Panc1 (cell line): ENCODE measurements at regions not wholly inside any gene's neighbourhood (a gene's known extent, or its start where the extent isn't known, plus 50 kb on each side); places are given as distances from the start of the nearest gene placed in this dataset.

Source experiments
- ATAC-seq: fragments of 200-7000 bp; cut with Tn5 transposase; 2 replicates; pipeline ENCODE4 v1.9.1; 2020; ENCODE audit warnings: mild to moderate bottlenecking, moderate library complexity
- BruUV-seq: library from RNA; stranded (reverse); fragments of 400-500 nt; replicated peaks from 2 replicates; lab custom pipeline; 2021; lab: Mats Ljungman, UMichigan
- CTCF ChIA-PET: fragments of 300-600 bp; sonication (Branson Sonifier 250); formaldehyde crosslinking; loops from one replicate; lab custom pipeline; 2022; ENCODE audit warnings: antibody characterized with exemption; lab: Charles Lee
- POLR2A ChIA-PET: fragments of 300-600 bp; sonication (Branson Sonifier 250); formaldehyde crosslinking; loops from one replicate; lab custom pipeline; 2022; ENCODE audit warnings: antibody characterized with exemption; lab: Charles Lee
- DNase-seq: peaks from one replicate; pipeline ENCODE4 v3.0.0-alpha.2; 2010; ENCODE audit warnings: low read depth, low spot score
- H3K27ac ChIP-seq: 2 replicates; pipeline ENCODE4 v1.5.1; 2011; ENCODE audit warnings: mild to moderate bottlenecking, low read length, inconsistent platforms
- H3K27me3 ChIP-seq: fragments of 200-500 bp; sonication (Bioruptor generic); 2 replicates; pipeline ENCODE4 v1.6.0; 2014; ENCODE audit warnings: low read length, inconsistent platforms; ENCODE audit not compliant: control insufficient read depth, insufficient read depth
- H3K36me3 ChIP-seq: fragments of 200-500 bp; sonication (Bioruptor generic); 2 replicates; pipeline ENCODE4 v1.5.1; 2014; ENCODE audit warnings: inconsistent platforms, mild to moderate bottlenecking, low read length, moderate library complexity; ENCODE audit not compliant: control insufficient read depth, insufficient read depth
- H3K4me1 ChIP-seq: 2 replicates; pipeline ENCODE4 v1.5.1; 2011; ENCODE audit warnings: inconsistent platforms, mild to moderate bottlenecking, low read length, moderate library complexity; ENCODE audit not compliant: control insufficient read depth, insufficient read depth
- H3K4me3 ChIP-seq, 2 experiments: 2 replicates each; pipeline ENCODE4 v1.5.1; 2011 to 2012; ENCODE audit warnings: low read depth in 2 of 2, low read length in 2 of 2, mild to moderate bottlenecking in 2 of 2, inconsistent platforms in 1 of 2, moderate library complexity in 1 of 2
- H3K9me3 ChIP-seq: fragments of 200-500 bp; sonication (Bioruptor generic); 2 replicates; pipeline ENCODE4 v1.5.1; 2014; ENCODE audit warnings: low read depth, mild to moderate bottlenecking, inconsistent platforms, low read length, moderate library complexity; ENCODE audit not compliant: control insufficient read depth, insufficient read depth
- POLR2AphosphoS5 ChIP-seq: IDR thresholded peaks from 2 replicates; pipeline ENCODE4 v1.6.1; 2012; ENCODE audit warnings: mild to moderate bottlenecking, low read depth, low read length, moderate library complexity
- SIN3A ChIP-seq: IDR thresholded peaks from 2 replicates; pipeline ENCODE4 v1.6.1; 2012; ENCODE audit warnings: low read depth, mild to moderate bottlenecking, low read length, moderate library complexity, borderline replicate concordance; ENCODE audit not compliant: insufficient read depth
- TCF7L2 ChIP-seq: IDR thresholded peaks from 2 replicates; pipeline ENCODE4 v1.6.1; 2011; ENCODE audit warnings: mild to moderate bottlenecking, low read depth, low read length, inconsistent platforms
- in situ Hi-C: cut with HindIII; loops from 2 replicates; pipeline ENCODE4 v1.10.0; 2016; ENCODE audit warnings: low sequenced_read_pairs, low pct_unique_long_range_greater_than_20kb
- intact Hi-C: fragments of 100-400 bp; cut with micrococcal nuclease; formaldehyde crosslinking; loops from one replicate; pipeline ENCODE4 v1.10.0; 2022; ENCODE audit not compliant: unreplicated experiment
- TF ChIP-seq, protein P1 (sequence below), 2 experiments: IDR thresholded peaks; 2 replicates each; pipeline ENCODE4 v1.6.1; 2011 to 2012; ENCODE audit warnings: low read depth in 2 of 2, control low read depth in 1 of 2, low read length in 1 of 2, mild to moderate bottlenecking in 1 of 2, moderate library complexity in 1 of 2; ENCODE audit not compliant: insufficient read depth in 1 of 2
- TF ChIP-seq, protein P2 (sequence below): fragments of 450-650 bp; IDR thresholded peaks from 2 replicates; pipeline ENCODE4 v1.5.1; 2017; ENCODE audit warnings: mild to moderate bottlenecking

DNA sequence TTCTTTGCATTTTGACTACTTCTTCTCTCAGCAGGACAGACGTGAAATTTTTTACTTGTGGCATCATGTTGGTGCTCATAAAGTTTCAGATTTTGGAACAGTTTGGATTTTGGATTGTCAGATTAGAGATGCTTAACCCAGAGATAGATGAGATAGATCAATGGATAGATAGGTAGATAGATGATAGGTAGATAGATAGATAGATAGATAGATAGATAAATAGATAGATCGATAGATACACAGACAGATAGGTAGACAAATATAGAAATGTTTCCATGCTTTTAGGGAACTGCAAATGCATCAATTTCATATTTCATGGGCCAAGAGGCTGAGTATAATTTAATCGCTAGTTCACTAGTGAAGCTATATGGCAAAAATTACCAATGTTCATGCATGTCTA is 981.5 kb upstream of the ADGRB3 start:
- Histone ChIP-seq H3K9me3 (no peaks in the 10 kb centered on the region), H3K27ac (no peak overlapping the region), H3K4me1 (no peaks in the 10 kb centered on the region), H3K27me3 (no peaks in the 10 kb centered on the region), H3K36me3 (no peaks in the 10 kb centered on the region), H3K4me3 (no peak overlapping the region)
- ATAC-seq (no peak), DNase-seq (no peak)
- intact Hi-C loops (no loop called here), in situ Hi-C loops (no loop called here)
- ChIA-PET POLR2A (no interaction called here), CTCF (no interaction called here)
- TF ChIP-seq, protein P1, sequence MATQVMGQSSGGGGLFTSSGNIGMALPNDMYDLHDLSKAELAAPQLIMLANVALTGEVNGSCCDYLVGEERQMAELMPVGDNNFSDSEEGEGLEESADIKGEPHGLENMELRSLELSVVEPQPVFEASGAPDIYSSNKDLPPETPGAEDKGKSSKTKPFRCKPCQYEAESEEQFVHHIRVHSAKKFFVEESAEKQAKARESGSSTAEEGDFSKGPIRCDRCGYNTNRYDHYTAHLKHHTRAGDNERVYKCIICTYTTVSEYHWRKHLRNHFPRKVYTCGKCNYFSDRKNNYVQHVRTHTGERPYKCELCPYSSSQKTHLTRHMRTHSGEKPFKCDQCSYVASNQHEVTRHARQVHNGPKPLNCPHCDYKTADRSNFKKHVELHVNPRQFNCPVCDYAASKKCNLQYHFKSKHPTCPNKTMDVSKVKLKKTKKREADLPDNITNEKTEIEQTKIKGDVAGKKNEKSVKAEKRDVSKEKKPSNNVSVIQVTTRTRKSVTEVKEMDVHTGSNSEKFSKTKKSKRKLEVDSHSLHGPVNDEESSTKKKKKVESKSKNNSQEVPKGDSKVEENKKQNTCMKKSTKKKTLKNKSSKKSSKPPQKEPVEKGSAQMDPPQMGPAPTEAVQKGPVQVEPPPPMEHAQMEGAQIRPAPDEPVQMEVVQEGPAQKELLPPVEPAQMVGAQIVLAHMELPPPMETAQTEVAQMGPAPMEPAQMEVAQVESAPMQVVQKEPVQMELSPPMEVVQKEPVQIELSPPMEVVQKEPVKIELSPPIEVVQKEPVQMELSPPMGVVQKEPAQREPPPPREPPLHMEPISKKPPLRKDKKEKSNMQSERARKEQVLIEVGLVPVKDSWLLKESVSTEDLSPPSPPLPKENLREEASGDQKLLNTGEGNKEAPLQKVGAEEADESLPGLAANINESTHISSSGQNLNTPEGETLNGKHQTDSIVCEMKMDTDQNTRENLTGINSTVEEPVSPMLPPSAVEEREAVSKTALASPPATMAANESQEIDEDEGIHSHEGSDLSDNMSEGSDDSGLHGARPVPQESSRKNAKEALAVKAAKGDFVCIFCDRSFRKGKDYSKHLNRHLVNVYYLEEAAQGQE (IDR thresholded peaks at IDR 0.05; ENCODE audit: insufficient read depth in 1 of 2, low read depth in 2 of 2, low read length in 1 of 2), result no peak
- no peak for TF ChIP-seq POLR2AphosphoS5
- TF ChIP-seq, protein P2, sequence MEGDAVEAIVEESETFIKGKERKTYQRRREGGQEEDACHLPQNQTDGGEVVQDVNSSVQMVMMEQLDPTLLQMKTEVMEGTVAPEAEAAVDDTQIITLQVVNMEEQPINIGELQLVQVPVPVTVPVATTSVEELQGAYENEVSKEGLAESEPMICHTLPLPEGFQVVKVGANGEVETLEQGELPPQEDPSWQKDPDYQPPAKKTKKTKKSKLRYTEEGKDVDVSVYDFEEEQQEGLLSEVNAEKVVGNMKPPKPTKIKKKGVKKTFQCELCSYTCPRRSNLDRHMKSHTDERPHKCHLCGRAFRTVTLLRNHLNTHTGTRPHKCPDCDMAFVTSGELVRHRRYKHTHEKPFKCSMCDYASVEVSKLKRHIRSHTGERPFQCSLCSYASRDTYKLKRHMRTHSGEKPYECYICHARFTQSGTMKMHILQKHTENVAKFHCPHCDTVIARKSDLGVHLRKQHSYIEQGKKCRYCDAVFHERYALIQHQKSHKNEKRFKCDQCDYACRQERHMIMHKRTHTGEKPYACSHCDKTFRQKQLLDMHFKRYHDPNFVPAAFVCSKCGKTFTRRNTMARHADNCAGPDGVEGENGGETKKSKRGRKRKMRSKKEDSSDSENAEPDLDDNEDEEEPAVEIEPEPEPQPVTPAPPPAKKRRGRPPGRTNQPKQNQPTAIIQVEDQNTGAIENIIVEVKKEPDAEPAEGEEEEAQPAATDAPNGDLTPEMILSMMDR, result no peak
- TF ChIP-seq TCF7L2, result no peak
- TF ChIP-seq SIN3A, result no peak
- no TSS peak for BruUV-seq

DNA sequence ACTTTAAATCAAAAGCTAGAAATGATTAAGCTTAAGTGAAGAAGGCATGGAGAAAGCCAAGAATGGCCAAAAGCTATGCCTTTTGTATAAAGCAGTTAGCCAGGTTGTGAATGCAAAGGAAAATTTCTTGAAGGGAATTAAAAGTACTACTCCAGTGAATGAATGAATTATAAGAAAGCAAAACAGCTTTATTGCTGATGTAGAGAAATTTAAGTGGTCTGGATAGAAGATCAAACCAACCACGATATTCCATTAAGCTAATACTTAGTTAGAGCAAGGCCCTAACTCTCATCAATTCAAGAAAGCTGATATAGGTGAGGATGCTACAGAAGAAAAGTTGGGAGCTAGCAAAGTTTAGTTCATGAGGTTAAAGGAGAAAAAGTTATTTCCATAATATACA is 988.5 kb upstream of the ADGRB3 start:
- POLR2A ChIA-PET, result no interaction called here
- in situ Hi-C loops (no loop called here), intact Hi-C loops (no loop called here)
- CTCF ChIA-PET, result no interaction called here
- no peaks in the 10 kb centered on the region for H3K36me3 ChIP-seq
- H3K27ac ChIP-seq, result no peak overlapping the region
- H3K4me3 ChIP-seq, result no peak overlapping the region
- H3K4me1 ChIP-seq, result no peaks in the 10 kb centered on the region
- no peak for TF ChIP-seq TCF7L2
- no peak for TF ChIP-seq POLR2AphosphoS5
- TF ChIP-seq, protein P2, result no peak
- TF ChIP-seq, protein P1 (IDR thresholded peaks at IDR 0.05; ENCODE audit: insufficient read depth in 1 of 2, low read depth in 2 of 2, low read length in 1 of 2), result no peak
- no peak for TF ChIP-seq SIN3A
- no peak for ATAC-seq
- H3K9me3 ChIP-seq, result no peaks in the 10 kb centered on the region
- no peaks in the 10 kb centered on the region for H3K27me3 ChIP-seq
- no peak for DNase-seq
- BruUV-seq, result no TSS peak
